Tibial nerve (tissue), 4 donors: ENCODE measurements at regions not wholly inside any gene's neighbourhood (a gene's known extent, or its start where the extent isn't known, plus 50 kb on each side); places are given as distances from the start of the nearest gene placed in this dataset.

Experiments
- EP300 ChIP-seq, 2 donors: sonication (generic); formaldehyde crosslinking; IDR thresholded peaks; one replicate each; pipeline ENCODE4 v1.6.1; 2017; ENCODE audit warnings: antibody characterized with exemption in 2 of 2, mild to moderate bottlenecking in 1 of 2
- POLR2A ChIP-seq, 2 donors: fragments of 450-650 bp; IDR thresholded peaks; one replicate each; pipeline ENCODE4 v1.6.1; 2017; ENCODE audit warnings: antibody characterized with exemption in 2 of 2, mild to moderate bottlenecking in 2 of 2, moderate library complexity in 2 of 2
- TF ChIP-seq, protein P1 (sequence below), 5 experiments: fragments of 200-600 bp in 3 of 5; fragments of 450-650 bp in 2 of 5; sonication (generic) in 3 of 5; IDR thresholded peaks; one replicate each; pipeline ENCODE4 v1.5.1; 2016 to 2019; ENCODE audit warnings: antibody characterized with exemption in 5 of 5, mild to moderate bottlenecking in 3 of 5, moderate library complexity in 2 of 5

DNA sequence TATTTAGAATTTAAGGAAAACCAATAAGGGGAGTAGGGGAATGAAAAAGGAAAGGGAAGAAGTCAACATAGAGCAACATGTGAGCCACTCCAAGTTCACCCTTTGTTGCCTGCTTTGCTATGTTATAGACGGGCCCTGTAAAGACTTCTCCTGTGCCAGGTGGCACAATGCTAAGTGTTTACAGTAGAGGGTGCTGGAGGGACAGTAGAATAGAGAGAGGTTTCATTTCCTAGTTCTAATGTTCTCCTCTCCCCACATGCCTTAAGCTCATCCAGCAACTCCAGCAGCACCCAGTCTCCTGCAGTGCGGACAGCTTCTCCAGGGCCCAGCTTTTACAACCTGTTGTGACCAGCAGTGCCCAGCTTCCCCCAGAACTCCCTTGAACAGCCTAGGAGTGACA is 468.0 kb downstream of the HS3ST3B1 start:
- TF ChIP-seq, protein P1, sequence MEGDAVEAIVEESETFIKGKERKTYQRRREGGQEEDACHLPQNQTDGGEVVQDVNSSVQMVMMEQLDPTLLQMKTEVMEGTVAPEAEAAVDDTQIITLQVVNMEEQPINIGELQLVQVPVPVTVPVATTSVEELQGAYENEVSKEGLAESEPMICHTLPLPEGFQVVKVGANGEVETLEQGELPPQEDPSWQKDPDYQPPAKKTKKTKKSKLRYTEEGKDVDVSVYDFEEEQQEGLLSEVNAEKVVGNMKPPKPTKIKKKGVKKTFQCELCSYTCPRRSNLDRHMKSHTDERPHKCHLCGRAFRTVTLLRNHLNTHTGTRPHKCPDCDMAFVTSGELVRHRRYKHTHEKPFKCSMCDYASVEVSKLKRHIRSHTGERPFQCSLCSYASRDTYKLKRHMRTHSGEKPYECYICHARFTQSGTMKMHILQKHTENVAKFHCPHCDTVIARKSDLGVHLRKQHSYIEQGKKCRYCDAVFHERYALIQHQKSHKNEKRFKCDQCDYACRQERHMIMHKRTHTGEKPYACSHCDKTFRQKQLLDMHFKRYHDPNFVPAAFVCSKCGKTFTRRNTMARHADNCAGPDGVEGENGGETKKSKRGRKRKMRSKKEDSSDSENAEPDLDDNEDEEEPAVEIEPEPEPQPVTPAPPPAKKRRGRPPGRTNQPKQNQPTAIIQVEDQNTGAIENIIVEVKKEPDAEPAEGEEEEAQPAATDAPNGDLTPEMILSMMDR (IDR thresholded peaks at IDR 0.05), result no peak
- no peak for TF ChIP-seq POLR2A (IDR thresholded peaks at IDR 0.05)
- TF ChIP-seq EP300 (IDR thresholded peaks at IDR 0.05), result no peak
